CD14-positive monocyte (primary cell): ENCODE measurements at regions not wholly inside any gene's neighbourhood (a gene's known extent, or its start where the extent isn't known, plus 50 kb on each side); places are given as distances from the start of the nearest gene placed in this dataset.

Experiments used
- DNase-seq, 3 donors: peaks; one replicate each; pipeline ENCODE4 v3.0.0-alpha.2; 2011 to 2022
- H2AFZ ChIP-seq: 2 replicates; pipeline ENCODE4 v1.6.0; 2012; ENCODE audit warnings: mild to moderate bottlenecking, low read depth, low read length, inconsistent platforms; ENCODE audit not compliant: insufficient read depth, poor library complexity, severe bottlenecking
- H3K27ac ChIP-seq, 2 donors: 1 replicate in 1 of 2; 2 replicates in 1 of 2; pipeline ENCODE4 v1.5.1; 2012 to 2013; ENCODE audit warnings: low read length in 2 of 2, control low read depth in 1 of 2, inconsistent platforms in 1 of 2, low read depth in 1 of 2, mild to moderate bottlenecking in 1 of 2
- H3K27me3 ChIP-seq, 2 donors: one replicate each; pipeline versions ENCODE4 v1.6.0 to v1.6.1; 2011 to 2013; ENCODE audit warnings: low read length in 2 of 2; ENCODE audit not compliant: control insufficient read depth in 2 of 2, insufficient read depth in 2 of 2
- H3K36me3 ChIP-seq, 2 donors: replicated peaks in 1 of 2; 1 replicate in 1 of 2; 2 replicates in 1 of 2; pipeline versions ENCODE4 v1.5.1 to v1.6.1; 2012 to 2013; ENCODE audit warnings: low read length in 2 of 2, control low read depth in 1 of 2, inconsistent platforms in 1 of 2, mild to moderate bottlenecking in 1 of 2; ENCODE audit not compliant: insufficient read depth in 2 of 2, control insufficient read depth in 1 of 2
- H3K4me1 ChIP-seq, 2 donors: 1 replicate in 1 of 2; 2 replicates in 1 of 2; pipeline versions ENCODE4 v1.5.1 to v1.6.1; 2012 to 2013; ENCODE audit warnings: low read length in 2 of 2, control low read depth in 1 of 2, inconsistent platforms in 1 of 2, mild to moderate bottlenecking in 1 of 2, moderate library complexity in 1 of 2; ENCODE audit not compliant: insufficient read depth in 2 of 2, control insufficient read depth in 1 of 2
- H3K4me2 ChIP-seq: replicated peaks from 2 replicates; pipeline ENCODE3; 2012; ENCODE audit warnings: low read length, moderate library complexity, mild to moderate bottlenecking; ENCODE audit not compliant: poor library complexity, severe bottlenecking; ENCODE audit errors: extremely low read depth
- H3K4me3 ChIP-seq, 3 experiments: fragments of 200-600 bp in 1 of 3; sonication (generic) in 1 of 3; replicated peaks in 1 of 3; 1 replicate in 2 of 3; 2 replicates in 1 of 3; pipeline ENCODE4 v1.5.1; 2011 to 2013; ENCODE audit warnings: low read length in 3 of 3, mild to moderate bottlenecking in 3 of 3, control low read depth in 2 of 3, low read depth in 2 of 3, inconsistent platforms in 1 of 3, moderate library complexity in 1 of 3
- H3K79me2 ChIP-seq: 2 replicates; pipeline ENCODE4 v1.6.0; 2012; ENCODE audit warnings: mild to moderate bottlenecking, control low read depth, inconsistent platforms, low read length, moderate library complexity; ENCODE audit not compliant: insufficient read depth
- H3K9ac ChIP-seq: 2 replicates; pipeline ENCODE4 v1.6.0; 2017; ENCODE audit warnings: low read length, mild to moderate bottlenecking; ENCODE audit not compliant: insufficient read depth, poor library complexity, severe bottlenecking
- H3K9me3 ChIP-seq, 2 donors: replicated peaks in 1 of 2; 1 replicate in 1 of 2; 2 replicates in 1 of 2; pipeline versions ENCODE4 v1.5.1 to v1.6.1; 2012 to 2013; ENCODE audit warnings: low read length in 2 of 2, control low read depth in 1 of 2; ENCODE audit not compliant: control insufficient read depth in 1 of 2, insufficient read depth in 1 of 2
- H4K20me1 ChIP-seq: 2 replicates; pipeline ENCODE4 v1.6.0; 2012; ENCODE audit warnings: mild to moderate bottlenecking, low read length, control low read depth, moderate library complexity; ENCODE audit not compliant: insufficient read depth
- H3K27ac Mint-ChIP-seq, 7 donors: one replicate each; pipeline ENCODE4 v1.8.0; 2020; ENCODE audit warnings: mild to moderate bottlenecking in 7 of 7, mixed read lengths in 7 of 7, moderate library complexity in 6 of 7, inconsistent platforms in 2 of 7
- H3K27me3 Mint-ChIP-seq, 3 donors: one replicate each; pipeline ENCODE4 v1.8.0; 2021 to 2022; ENCODE audit warnings: low read depth in 3 of 3, mild to moderate bottlenecking in 3 of 3, mixed read lengths in 3 of 3, moderate library complexity in 3 of 3, inconsistent platforms in 1 of 3
- H3K36me3 Mint-ChIP-seq, 2 donors: one replicate each; pipeline ENCODE4 v1.8.0; 2020; ENCODE audit warnings: mixed read lengths in 2 of 2, inconsistent platforms in 1 of 2, mild to moderate bottlenecking in 1 of 2
- H3K4me1 Mint-ChIP-seq: one replicate; pipeline ENCODE4 v1.8.0; 2020; ENCODE audit warnings: mild to moderate bottlenecking, mixed read lengths
- H3K4me3 Mint-ChIP-seq, 2 donors: one replicate each; pipeline ENCODE4 v1.8.0; 2020; ENCODE audit warnings: mild to moderate bottlenecking in 2 of 2, mixed read lengths in 2 of 2, moderate library complexity in 1 of 2
- H3K9me3 Mint-ChIP-seq, 7 donors: one replicate each; pipeline ENCODE4 v1.8.0; 2020 to 2022; ENCODE audit warnings: mixed read lengths in 7 of 7, mild to moderate bottlenecking in 6 of 7, moderate library complexity in 6 of 7, inconsistent platforms in 2 of 7
- CTCF ChIP-seq: fragments of 200-600 bp; IDR thresholded peaks from one replicate; pipeline ENCODE4 v1.8.0; 2022; ENCODE audit warnings: antibody characterized with exemption, mild to moderate bottlenecking
- WGBS: methylation state at CpG from one replicate; pipeline ENCODE4 v1.1.5; 2013; ENCODE audit warnings: missing lambda C conversion rate; ENCODE audit not compliant: insufficient coverage; 5-methylcytosine and 5-hydroxymethylcytosine counted together
- intact Hi-C, 2 donors: fragments of 100-400 bp; cut with micrococcal nuclease; formaldehyde crosslinking; loops; one replicate each; pipeline versions ENCODE4 v1.15.0 to v1.15.1; 2023

- WGBS, result no CpG with 5 or more reads among the region's 2 CpGs
These were observed 145.4 kb upstream of the EYS start for GRCh38 chr6:65852369-65852852.

GRCh38 chr6:65830151-65830550 is 123.1 kb upstream of the EYS start:
- no peaks in the 10 kb centered on the region for H3K4me1 ChIP-seq
- Mint-ChIP-seq H3K9me3 (peaks cover 0 to 4% (median 2%) of the 10 kb centered on the region in 7 donors), H3K27me3 (no peaks in the 10 kb centered on the region), H3K36me3 (no peaks in the 10 kb centered on the region), H3K4me3 (no peak overlapping the region), H3K4me1 (no peaks in the 10 kb centered on the region), H3K27ac (no peak overlapping the region)
- no peak overlapping the region for H3K4me2 ChIP-seq
- H4K20me1 ChIP-seq, result no peaks in the 10 kb centered on the region
- H3K27me3 ChIP-seq, result no peaks in the 10 kb centered on the region
- DNase-seq, result no peak
- intact Hi-C loops, result no loop called here
- H3K36me3 ChIP-seq, result no peaks in the 10 kb centered on the region
- H3K4me3 ChIP-seq, result no peak overlapping the region
- no peak overlapping the region for H2AFZ ChIP-seq
- H3K9ac ChIP-seq, result no peak overlapping the region
- no peak overlapping the region for H3K27ac ChIP-seq
- no peak for TF ChIP-seq CTCF
- H3K9me3 ChIP-seq, result peaks cover 0 to 6% of the 10 kb centered on the region in 2 donors
- no peaks in the 10 kb centered on the region for H3K79me2 ChIP-seq

More at GRCh38 chr6:65852369-65852852, 145.4 kb upstream of the EYS start:
- Histone ChIP-seq H4K20me1 (no peaks in the 10 kb centered on the region), H3K36me3 (no peaks in the 10 kb centered on the region), H3K27ac (no peak overlapping the region), H3K4me1 (no peaks in the 10 kb centered on the region), H2AFZ (no peak overlapping the region), H3K79me2 (no peaks in the 10 kb centered on the region), H3K4me2 (no peak overlapping the region), H3K4me3 (no peak overlapping the region), H3K27me3 (no peaks in the 10 kb centered on the region), H3K9me3 (peaks cover 5 to 7% of the 10 kb centered on the region in 2 donors), H3K9ac (no peak overlapping the region)
- H3K36me3 Mint-ChIP-seq, result no peaks in the 10 kb centered on the region
- H3K27me3 Mint-ChIP-seq, result no peaks in the 10 kb centered on the region
- intact Hi-C loops, result no loop called here
- H3K4me1 Mint-ChIP-seq, result no peaks in the 10 kb centered on the region
- H3K27ac Mint-ChIP-seq, result no peak overlapping the region
- peaks cover 0 to 10% (median 5%) of the 10 kb centered on the region in 7 donors for H3K9me3 Mint-ChIP-seq
- H3K4me3 Mint-ChIP-seq, result no peak overlapping the region
- TF ChIP-seq CTCF, result no peak
- DNase-seq, result no peak
